ENCODE measurements at regions not wholly inside any gene's neighbourhood (a gene's known extent, or its start where the extent isn't known, plus 50 kb on each side); places are given as distances from the start of the nearest gene placed in this dataset.

- intact Hi-C loops (cut with micrococcal nuclease) = no loop called here
- no peaks in the 10 kb centered on the region for H3K36me3 Mint-ChIP-seq (ENCODE audit: insufficient read depth, unreplicated experiment)
- BruUV-seq (replicated peaks) = no TSS peak
- no peak for TF ChIP-seq CTCF (IDR thresholded peaks at IDR 0.05; ENCODE audit: unreplicated experiment)
- ChIA-PET POLR2A (no interaction called here), CTCF (no interaction called here)
- H3K4me3 Mint-ChIP-seq (ENCODE audit: unreplicated experiment) = no peak overlapping the region
- H3K27me3 Mint-ChIP-seq (ENCODE audit: insufficient read depth, unreplicated experiment) = no peaks in the 10 kb centered on the region
- DNase-seq (ENCODE audit: unreplicated experiment) = no peak
- no peak overlapping the region for H3K27ac Mint-ChIP-seq (ENCODE audit: low read depth, unreplicated experiment)
- peaks cover 7% of the 10 kb centered on the region for H3K4me1 Mint-ChIP-seq (ENCODE audit: insufficient read depth, unreplicated experiment)
- H3K9me3 Mint-ChIP-seq (ENCODE audit: unreplicated experiment) = no peaks in the 10 kb centered on the region
These were observed 257.5 kb downstream of the INHBA start for GRCh38 chr7:41445432-41445831.

- CTCF ChIA-PET = interaction anchor here (1.0 kb wide), 1 partner anchor 257 kb away, joined by 3 read pairs; no protein-coding TSS in a partner anchor
- no peak overlapping the region for H3K27ac Mint-ChIP-seq (ENCODE audit: low read depth, unreplicated experiment)
- H3K4me1 Mint-ChIP-seq (ENCODE audit: insufficient read depth, unreplicated experiment) = peaks cover 17% of the 10 kb centered on the region
- POLR2A ChIA-PET = no interaction called here
- H3K9me3 Mint-ChIP-seq (ENCODE audit: unreplicated experiment) = peaks cover 6% of the 10 kb centered on the region
- intact Hi-C loops (cut with micrococcal nuclease) = no loop called here
- H3K36me3 Mint-ChIP-seq (ENCODE audit: insufficient read depth, unreplicated experiment) = no peaks in the 10 kb centered on the region
- no peak for TF ChIP-seq CTCF (IDR thresholded peaks at IDR 0.05; ENCODE audit: unreplicated experiment)
- DNase-seq (ENCODE audit: unreplicated experiment) = no peak
- H3K4me3 Mint-ChIP-seq (ENCODE audit: unreplicated experiment) = no peak overlapping the region
- BruUV-seq (replicated peaks) = no TSS peak
- no peaks in the 10 kb centered on the region for H3K27me3 Mint-ChIP-seq (ENCODE audit: insufficient read depth, unreplicated experiment)
These were observed 263.4 kb downstream of the INHBA start for GRCh38 chr7:41439515-41439879.

GRCh38 chr7:41438705-41439514, 264.0 kb downstream of the INHBA start:
- Mint-ChIP-seq H3K27ac (ENCODE audit: low read depth, unreplicated experiment) (no peak overlapping the region), H3K4me3 (ENCODE audit: unreplicated experiment) (no peak overlapping the region), H3K4me1 (ENCODE audit: insufficient read depth, unreplicated experiment) (peaks cover 17% of the 10 kb centered on the region), H3K27me3 (ENCODE audit: insufficient read depth, unreplicated experiment) (no peaks in the 10 kb centered on the region), H3K9me3 (ENCODE audit: unreplicated experiment) (peaks cover 6% of the 10 kb centered on the region), H3K36me3 (ENCODE audit: insufficient read depth, unreplicated experiment) (no peaks in the 10 kb centered on the region)
- DNase-seq (ENCODE audit: unreplicated experiment) = no peak
- CTCF ChIA-PET = interaction anchor here (0.6 to 1.0 kb wide), 2 partner anchors 41 to 257 kb away, joined by 3 read pairs; no protein-coding TSS in a partner anchor
- intact Hi-C loops (cut with micrococcal nuclease) = no loop called here
- no peak for TF ChIP-seq CTCF (IDR thresholded peaks at IDR 0.05; ENCODE audit: unreplicated experiment)
- POLR2A ChIA-PET = interaction anchor here (2.6 kb wide), 1 partner anchor 13 kb away, joined by 11 read pairs; no protein-coding TSS in a partner anchor
- no TSS peak for BruUV-seq (replicated peaks)

GRCh38 chr7:41437257-41438196, 265.4 kb downstream of the INHBA start:
- peaks cover 6% of the 10 kb centered on the region for H3K9me3 Mint-ChIP-seq (ENCODE audit: unreplicated experiment)
- H3K36me3 Mint-ChIP-seq (ENCODE audit: insufficient read depth, unreplicated experiment) = no peaks in the 10 kb centered on the region
- intact Hi-C loops (cut with micrococcal nuclease) = no loop called here
- no peak overlapping the region for H3K27ac Mint-ChIP-seq (ENCODE audit: low read depth, unreplicated experiment)
- ChIA-PET POLR2A (interaction anchor here (0.5 to 2.6 kb wide), 3 partner anchors 12 to 40 kb away, joined by 3 to 11 read pairs (median 4); no protein-coding TSS in a partner anchor), CTCF (interaction anchor here (0.6 kb wide), 1 partner anchor 265 kb away, joined by 4 read pairs; no protein-coding TSS in a partner anchor)
- BruUV-seq (replicated peaks) = no TSS peak
- no peak for TF ChIP-seq CTCF (IDR thresholded peaks at IDR 0.05; ENCODE audit: unreplicated experiment)
- peak; percentile 57 for DNase-seq (ENCODE audit: unreplicated experiment)
- no peaks in the 10 kb centered on the region for H3K27me3 Mint-ChIP-seq (ENCODE audit: insufficient read depth, unreplicated experiment)
- peaks cover 17% of the 10 kb centered on the region for H3K4me1 Mint-ChIP-seq (ENCODE audit: insufficient read depth, unreplicated experiment)
- no peak overlapping the region for H3K4me3 Mint-ChIP-seq (ENCODE audit: unreplicated experiment)

All from MCF 10A (cell line).